ENCODE measurements at regions not wholly inside any gene's neighbourhood (a gene's known extent, or its start where the extent isn't known, plus 50 kb on each side); places are given as distances from the start of the nearest gene placed in this dataset.

GRCh38 chr3:13954741-13955483 is 75.0 kb upstream of the WNT7A start:
- DNase-seq: no peak

- no peak for DNase-seq
These were observed 74.4 kb upstream of the WNT7A start for GRCh38 chr3:13954266-13954665.

GRCh38 chr3:13951184-13951583 is 71.3 kb upstream of the WNT7A start:
- no peak for DNase-seq

GRCh38 chr3:13950042-13950441 is 70.2 kb upstream of the WNT7A start:
- no peak for DNase-seq

- DNase-seq: no peak
These were observed 68.0 kb upstream of the WNT7A start for GRCh38 chr3:13947912-13948311.

- DNase-seq: no peak
These were observed 59.3 kb upstream of the WNT7A start for GRCh38 chr3:13939206-13939605.

- DNase-seq: no peak
These were observed 57.3 kb upstream of the WNT7A start for GRCh38 chr3:13937131-13937530.

GRCh38 chr3:13935494-13936094 is 55.7 kb upstream of the WNT7A start:
- no peak for DNase-seq

- DNase-seq: no peak
These were observed 54.9 kb upstream of the WNT7A start for GRCh38 chr3:13934813-13935212.

GRCh38 chr3:13934315-13934714 is 54.4 kb upstream of the WNT7A start:
- no peak for DNase-seq

- DNase-seq: peak; percentile 15
These were observed 52.9 kb upstream of the WNT7A start for GRCh38 chr3:13932578-13933295.

- no peak for DNase-seq
These were observed 51.3 kb upstream of the WNT7A start for GRCh38 chr3:13931172-13931571.
